NCI-H146 treated with DMSO at 0.1 percent for 48 hours (cell line): ENCODE measurements at regions not wholly inside any gene's neighbourhood (a gene's known extent, or its start where the extent isn't known, plus 50 kb on each side); places are given as distances from the start of the nearest gene placed in this dataset.
"Not testable (repeated sequence)": the region's sequence is repeated elsewhere in the genome, so short reads cannot be mapped to it uniquely, and the experiment has no call there.

Source experiments
- DNase-seq: peaks from one replicate; lab custom pipeline; 2025; ENCODE audit not compliant: unreplicated experiment; lab: John Stamatoyannopoulos, UW

- no peak for DNase-seq
Observed at GRCh38 chr4:178138491-178138890, 696.3 kb upstream of the AGA start.

GRCh38 chr4:178140326-178140915 lies 698.2 kb upstream of the AGA start:
- no peak for DNase-seq

- DNase-seq: no peak
Observed at GRCh38 chr4:178142724-178143123, 700.5 kb upstream of the AGA start.

- DNase-seq: no peak
Observed at GRCh38 chr4:178148106-178148505, 705.9 kb upstream of the AGA start.

- DNase-seq: no peak
Observed at GRCh38 chr4:178165251-178165950, 723.2 kb upstream of the AGA start.

- DNase-seq: no peak
Observed at GRCh38 chr4:178165951-178166308, 723.7 kb upstream of the AGA start.

GRCh38 chr4:178173771-178174170 lies 731.5 kb upstream of the AGA start:
- no peak for DNase-seq

GRCh38 chr4:178174756-178175155 lies 732.5 kb upstream of the AGA start:
- DNase-seq: no peak

- DNase-seq: no peak
Observed at GRCh38 chr4:178185517-178185916, 743.3 kb upstream of the AGA start.

GRCh38 chr4:178192611-178193010 lies 750.4 kb upstream of the AGA start:
- DNase-seq: no peak

GRCh38 chr4:178196751-178197374 lies 754.6 kb upstream of the AGA start:
- DNase-seq: no peak

- no peak for DNase-seq
Observed at GRCh38 chr4:178198691-178199090, 756.5 kb upstream of the AGA start.

GRCh38 chr4:178202422-178202821 lies 760.2 kb upstream of the AGA start:
- no peak for DNase-seq

- no peak for DNase-seq
Observed at GRCh38 chr4:178205826-178206225, 763.6 kb upstream of the AGA start.

GRCh38 chr4:178215309-178215708 lies 773.1 kb upstream of the AGA start:
- DNase-seq: no peak

- DNase-seq: no peak
Observed at GRCh38 chr4:178215763-178216162, 773.5 kb upstream of the AGA start.

- not testable (repeated sequence) for DNase-seq
Observed at GRCh38 chr4:178226421-178226820, 784.2 kb upstream of the AGA start.

- DNase-seq: no peak
Observed at GRCh38 chr4:178233906-178234305, 791.7 kb upstream of the AGA start.

GRCh38 chr4:178240891-178241290 lies 798.7 kb upstream of the AGA start:
- no peak for DNase-seq

GRCh38 chr4:178241601-178242118 lies 799.4 kb upstream of the AGA start:
- DNase-seq: no peak

- no peak for DNase-seq
Observed at GRCh38 chr4:178242655-178243054, 800.4 kb upstream of the AGA start.

GRCh38 chr4:178244785-178245184 lies 802.5 kb upstream of the AGA start:
- no peak for DNase-seq
